GM21528 (cell line): ENCODE measurements at regions not wholly inside any gene's neighbourhood (a gene's known extent, or its start where the extent isn't known, plus 50 kb on each side); places are given as distances from the start of the nearest gene placed in this dataset.

Experiments used
- ATAC-seq: cut with Tn5 transposase; IDR thresholded peaks from one replicate; pipeline ENCODE4 v1.9.1; 2021; ENCODE audit warnings: mild to moderate bottlenecking, moderate library complexity; ENCODE audit not compliant: unreplicated experiment, low FRiP score

- no peak for ATAC-seq
Measured at GRCh38 chr4:14079601-14080000, 452.1 kb upstream of the BOD1L1 start.

- ATAC-seq: no peak
Measured at GRCh38 chr4:14083150-14083549, 455.6 kb upstream of the BOD1L1 start.

- ATAC-seq: no peak
Measured at GRCh38 chr4:14084598-14084997, 457.1 kb upstream of the BOD1L1 start.

GRCh38 chr4:14087459-14087858 is 459.9 kb upstream of the BOD1L1 start:
- peak; percentile 83 for ATAC-seq

GRCh38 chr4:14087921-14088320 is 460.4 kb upstream of the BOD1L1 start:
- peak; percentile 20 for ATAC-seq

GRCh38 chr4:14091531-14091930 is 464.0 kb upstream of the BOD1L1 start:
- ATAC-seq: no peak

- ATAC-seq: no peak
Measured at GRCh38 chr4:14091966-14092365, 464.4 kb upstream of the BOD1L1 start.

GRCh38 chr4:14092741-14093140 is 465.2 kb upstream of the BOD1L1 start:
- ATAC-seq: no peak

GRCh38 chr4:14095831-14096230 is 468.3 kb upstream of the BOD1L1 start:
- ATAC-seq: no peak

- no peak for ATAC-seq
Measured at GRCh38 chr4:14096396-14096965, 469.0 kb upstream of the BOD1L1 start.

- no peak for ATAC-seq
Measured at GRCh38 chr4:14100349-14100748, 472.8 kb upstream of the BOD1L1 start.

- no peak for ATAC-seq
Measured at GRCh38 chr4:14110407-14110806, 482.9 kb upstream of the BOD1L1 start.

GRCh38 chr4:14111730-14112181 is 484.2 kb upstream of the BOD1L1 start:
- ATAC-seq: no peak

- ATAC-seq: no peak
Measured at GRCh38 chr4:14115106-14115505, 487.6 kb upstream of the BOD1L1 start.

GRCh38 chr4:14117575-14118238 is 490.2 kb upstream of the BOD1L1 start:
- ATAC-seq: peak; percentile 48

- no peak for ATAC-seq
Measured at GRCh38 chr4:14124816-14125215, 497.3 kb upstream of the BOD1L1 start.

GRCh38 chr4:14125375-14126129 is 498.0 kb upstream of the BOD1L1 start:
- peak; percentile 87 for ATAC-seq

- ATAC-seq: no peak
Measured at GRCh38 chr4:14130551-14130950, 503.0 kb upstream of the BOD1L1 start.

- no peak for ATAC-seq
Measured at GRCh38 chr4:14131335-14131734, 503.8 kb upstream of the BOD1L1 start.

GRCh38 chr4:14132301-14132700 is 504.8 kb upstream of the BOD1L1 start:
- no peak for ATAC-seq

GRCh38 chr4:14138106-14138505 is 510.6 kb upstream of the BOD1L1 start:
- ATAC-seq: no peak

GRCh38 chr4:14143892-14144291 is 516.4 kb upstream of the BOD1L1 start:
- ATAC-seq: no peak
